Skeletal muscle tissue (tissue), 3 donors: ENCODE measurements at regions not wholly inside any gene's neighbourhood (a gene's known extent, or its start where the extent isn't known, plus 50 kb on each side); places are given as distances from the start of the nearest gene placed in this dataset.

Source experiments
- H3K27ac ChIP-seq: one replicate; pipeline ENCODE4 v1.7.0; 2013; ENCODE audit warnings: mild to moderate bottlenecking, low read depth, low read length, inconsistent platforms
- H3K27me3 ChIP-seq, 3 donors: one replicate each; pipeline ENCODE4 v1.7.0; 2013; ENCODE audit warnings: low read length in 3 of 3; ENCODE audit not compliant: control insufficient read depth in 3 of 3, insufficient read depth in 3 of 3
- H3K36me3 ChIP-seq, 3 donors: one replicate each; pipeline ENCODE4 v1.7.0; 2013; ENCODE audit warnings: low read length in 3 of 3; ENCODE audit not compliant: control insufficient read depth in 3 of 3, insufficient read depth in 3 of 3
- H3K4me1 ChIP-seq, 3 donors: one replicate each; pipeline ENCODE4 v1.7.0; 2013; ENCODE audit warnings: low read length in 3 of 3, mild to moderate bottlenecking in 3 of 3; ENCODE audit not compliant: control insufficient read depth in 3 of 3, insufficient read depth in 3 of 3
- H3K4me3 ChIP-seq, 3 donors: one replicate each; pipeline ENCODE4 v1.7.0; 2013; ENCODE audit warnings: low read length in 3 of 3
- H3K9ac ChIP-seq, 3 donors: one replicate each; pipeline ENCODE4 v1.7.0; 2013; ENCODE audit warnings: low read length in 3 of 3, mild to moderate bottlenecking in 3 of 3, moderate library complexity in 2 of 3, low read depth in 1 of 3
- H3K9me3 ChIP-seq, 3 donors: one replicate each; pipeline ENCODE4 v1.7.0; 2013; ENCODE audit warnings: low read length in 3 of 3; ENCODE audit not compliant: control insufficient read depth in 3 of 3
- donor health status: Osteomylitis.

GRCh38 chr5:120228262-120229031, 235.7 kb upstream of the PRR16 start:
- no peaks in the 10 kb centered on the region for H3K27me3 ChIP-seq
- H3K9ac ChIP-seq: no peak overlapping the region
- H3K27ac ChIP-seq: no peak overlapping the region
- H3K36me3 ChIP-seq: no peaks in the 10 kb centered on the region
- H3K4me3 ChIP-seq: no peak overlapping the region
- H3K9me3 ChIP-seq: no peaks in the 10 kb centered on the region
- no peaks in the 10 kb centered on the region for H3K4me1 ChIP-seq

- no peaks in the 10 kb centered on the region for H3K36me3 ChIP-seq
- no peak overlapping the region for H3K4me3 ChIP-seq
- H3K27ac ChIP-seq: no peak overlapping the region
- H3K9ac ChIP-seq: no peak overlapping the region
- no peaks in the 10 kb centered on the region for H3K27me3 ChIP-seq
- no peaks in the 10 kb centered on the region for H3K4me1 ChIP-seq
- H3K9me3 ChIP-seq: no peaks in the 10 kb centered on the region
These were observed 235.1 kb upstream of the PRR16 start for GRCh38 chr5:120229036-120229435.

GRCh38 chr5:120231563-120231962, 232.5 kb upstream of the PRR16 start:
- Histone ChIP-seq H3K27me3 (no peaks in the 10 kb centered on the region), H3K4me1 (no peaks in the 10 kb centered on the region), H3K9me3 (no peaks in the 10 kb centered on the region), H3K4me3 (no peak overlapping the region), H3K27ac (no peak overlapping the region), H3K36me3 (no peaks in the 10 kb centered on the region), H3K9ac (no peak overlapping the region)

- Histone ChIP-seq H3K4me1 (no peaks in the 10 kb centered on the region), H3K36me3 (no peaks in the 10 kb centered on the region), H3K27ac (no peak overlapping the region), H3K4me3 (no peak overlapping the region), H3K27me3 (no peaks in the 10 kb centered on the region), H3K9ac (no peak overlapping the region), H3K9me3 (no peaks in the 10 kb centered on the region)
These were observed 227.7 kb upstream of the PRR16 start for GRCh38 chr5:120236360-120236759.

- Histone ChIP-seq H3K27ac (no peak overlapping the region), H3K9ac (no peak overlapping the region), H3K4me3 (no peak overlapping the region), H3K36me3 (no peaks in the 10 kb centered on the region), H3K4me1 (no peaks in the 10 kb centered on the region), H3K9me3 (no peaks in the 10 kb centered on the region), H3K27me3 (no peaks in the 10 kb centered on the region)
These were observed 225.0 kb upstream of the PRR16 start for GRCh38 chr5:120239086-120239485.

- no peaks in the 10 kb centered on the region for H3K36me3 ChIP-seq
- no peak overlapping the region for H3K4me3 ChIP-seq
- H3K9me3 ChIP-seq: no peaks in the 10 kb centered on the region
- no peaks in the 10 kb centered on the region for H3K27me3 ChIP-seq
- no peak overlapping the region for H3K27ac ChIP-seq
- H3K9ac ChIP-seq: no peak overlapping the region
- H3K4me1 ChIP-seq: no peaks in the 10 kb centered on the region
These were observed 223.4 kb upstream of the PRR16 start for GRCh38 chr5:120240706-120241105.

GRCh38 chr5:120241400-120241799, 222.7 kb upstream of the PRR16 start:
- H3K4me3 ChIP-seq: no peak overlapping the region
- H3K9ac ChIP-seq: no peak overlapping the region
- H3K27ac ChIP-seq: no peak overlapping the region
- H3K36me3 ChIP-seq: no peaks in the 10 kb centered on the region
- no peaks in the 10 kb centered on the region for H3K9me3 ChIP-seq
- no peaks in the 10 kb centered on the region for H3K4me1 ChIP-seq
- no peaks in the 10 kb centered on the region for H3K27me3 ChIP-seq

- H3K4me3 ChIP-seq: no peak overlapping the region
- no peaks in the 10 kb centered on the region for H3K36me3 ChIP-seq
- no peaks in the 10 kb centered on the region for H3K4me1 ChIP-seq
- no peak overlapping the region for H3K27ac ChIP-seq
- H3K27me3 ChIP-seq: no peaks in the 10 kb centered on the region
- H3K9ac ChIP-seq: no peak overlapping the region
- no peaks in the 10 kb centered on the region for H3K9me3 ChIP-seq
These were observed 212.2 kb upstream of the PRR16 start for GRCh38 chr5:120251898-120252297.

- no peaks in the 10 kb centered on the region for H3K9me3 ChIP-seq
- H3K4me1 ChIP-seq: no peaks in the 10 kb centered on the region
- H3K27me3 ChIP-seq: no peaks in the 10 kb centered on the region
- H3K4me3 ChIP-seq: no peak overlapping the region
- H3K36me3 ChIP-seq: no peaks in the 10 kb centered on the region
- no peak overlapping the region for H3K27ac ChIP-seq
- no peak overlapping the region for H3K9ac ChIP-seq
These were observed 211.3 kb upstream of the PRR16 start for GRCh38 chr5:120252839-120253238.

- Histone ChIP-seq H3K27ac (no peak overlapping the region), H3K27me3 (no peaks in the 10 kb centered on the region), H3K9me3 (no peaks in the 10 kb centered on the region), H3K4me1 (no peaks in the 10 kb centered on the region), H3K9ac (no peak overlapping the region), H3K36me3 (no peaks in the 10 kb centered on the region), H3K4me3 (no peak overlapping the region)
These were observed 209.7 kb upstream of the PRR16 start for GRCh38 chr5:120254385-120254784.
